ENCODE measurements at regions not wholly inside any gene's neighbourhood (a gene's known extent, or its start where the extent isn't known, plus 50 kb on each side); places are given as distances from the start of the nearest gene placed in this dataset.

- no CpG with 5 or more reads among the region's 9 CpGs for WGBS (ENCODE audit: extremely low coverage, insufficient read length, low lambda C conversion rate)
- peaks cover 0 to under 1% of the 10 kb centered on the region in 2 experiments; a peak in 1 of 5 replicates for H3K9me3 Mint-ChIP-seq
Measured at GRCh38 chr10:130474591-130474990, 338.4 kb downstream of the GLRX3 start.

More at GRCh38 chr10:130474591-130474990, 338.4 kb downstream of the GLRX3 start:
- no peaks in the 10 kb centered on the region for H3K79me1 ChIP-seq (ENCODE audit: insufficient read depth, low read depth, low read length, poor library complexity, severe bottlenecking)
- no peaks in the 10 kb centered on the region for H3K79me2 ChIP-seq (ENCODE audit: insufficient read depth, low read length)
- no peak overlapping the region for H2BK20ac ChIP-seq (ENCODE audit: low read depth, low read length, poor library complexity, severe bottlenecking)
- DNase-seq: no peak
- no peak overlapping the region for H2BK5ac ChIP-seq (ENCODE audit: insufficient read length, low read length)
- Mint-ChIP-seq H3K36me3 (ENCODE audit: insufficient read depth in 1 of 3, low read depth in 3 of 3) (peaks cover 0 to 1% (median 0%) of the 10 kb centered on the region in 3 experiments; a peak in 1 of 7 replicates), H3K4me3 (no peak overlapping the region), H3K27ac (no peak overlapping the region), H3K27me3 (ENCODE audit: low read depth) (peaks cover 10% of the 10 kb centered on the region), H3K4me1 (peaks cover 12 to 26% of the 10 kb centered on the region in 2 experiments)
- no peak overlapping the region for H3K23ac ChIP-seq (ENCODE audit: insufficient read length, low read depth, low read length)
- H2BK120ac ChIP-seq (ENCODE audit: low read depth, low read length, poor library complexity, severe bottlenecking): no peak overlapping the region
- no peak overlapping the region for H3T11ph ChIP-seq (ENCODE audit: low read length)
- H3K4me2 ChIP-seq (ENCODE audit: insufficient read depth, insufficient read length, low read length): no peak overlapping the region
- no peak overlapping the region for H3K4ac ChIP-seq (ENCODE audit: low read depth, low read length)
- H3K14ac ChIP-seq (ENCODE audit: insufficient read depth, low read length): no peak overlapping the region
- no peak overlapping the region for H3K18ac ChIP-seq (ENCODE audit: insufficient read length, low read depth, low read length)
- no peak overlapping the region for H2AK5ac ChIP-seq (ENCODE audit: insufficient read length, low read length)
- TF ChIP-seq CTCF (conservative IDR thresholded peaks at IDR 0.05): no peak
- H4K91ac ChIP-seq (ENCODE audit: insufficient read length, low read depth, low read length): no peak overlapping the region
- H3K23me2 ChIP-seq (ENCODE audit: insufficient read length, low read depth, low read length, poor library complexity, severe bottlenecking): no peaks in the 10 kb centered on the region
- H3K9me3 ChIP-seq (ENCODE audit: control insufficient read depth, low read depth, low read length): no peaks in the 10 kb centered on the region
- peaks cover 2% of the 10 kb centered on the region for H4K20me1 ChIP-seq (ENCODE audit: control insufficient read depth, insufficient read depth, insufficient read length)
- H2AFZ ChIP-seq (ENCODE audit: low read length): no peak overlapping the region
- H3K4me1 ChIP-seq (ENCODE audit: insufficient read depth, low read length): no peaks in the 10 kb centered on the region
- H2BK12ac ChIP-seq (ENCODE audit: insufficient read length, low read depth, low read length): no peak overlapping the region
- no peak overlapping the region for H3K27ac ChIP-seq (ENCODE audit: insufficient read length, low read depth, low read length)
- H4K5ac ChIP-seq (ENCODE audit: insufficient read length, low read depth, low read length): no peak overlapping the region
- no peak overlapping the region for H4K8ac ChIP-seq (replicated peaks; ENCODE audit: insufficient read length, low read depth, low read length)
- no peak overlapping the region for H3K56ac ChIP-seq (ENCODE audit: insufficient read length, low read depth, low read length)
- H3K27me3 ChIP-seq (ENCODE audit: insufficient read depth, low read length): no peaks in the 10 kb centered on the region
- H2BK15ac ChIP-seq (ENCODE audit: low read depth, low read length): no peak overlapping the region
- H3K9ac ChIP-seq (ENCODE audit: extremely low read depth, insufficient read length, low read length): no peak overlapping the region

Measured in H9 (cell line).